ENCODE measurements at regions not wholly inside any gene's neighbourhood (a gene's known extent, or its start where the extent isn't known, plus 50 kb on each side); places are given as distances from the start of the nearest gene placed in this dataset.

DNA sequence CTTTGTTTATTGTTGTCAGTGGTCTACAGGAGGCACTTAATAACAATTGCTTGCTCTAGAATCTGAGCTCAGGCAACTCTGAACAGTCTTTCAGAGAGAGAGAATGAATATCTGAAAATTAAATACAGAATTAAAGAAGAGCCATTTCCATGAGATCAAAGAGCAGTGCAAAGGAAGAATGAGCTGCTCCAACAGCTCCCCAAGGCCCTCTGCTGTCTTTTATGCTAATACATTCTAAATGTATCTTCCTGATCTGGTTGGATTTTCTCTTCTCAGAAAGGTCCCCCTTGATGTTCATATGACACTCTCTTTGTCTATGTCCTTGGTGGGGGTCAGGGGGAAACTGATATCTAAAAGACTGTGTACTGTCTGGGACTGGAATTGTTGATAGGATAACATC lies 1029.6 kb downstream of the PCDH9 start:
- TF ChIP-seq, protein P1, sequence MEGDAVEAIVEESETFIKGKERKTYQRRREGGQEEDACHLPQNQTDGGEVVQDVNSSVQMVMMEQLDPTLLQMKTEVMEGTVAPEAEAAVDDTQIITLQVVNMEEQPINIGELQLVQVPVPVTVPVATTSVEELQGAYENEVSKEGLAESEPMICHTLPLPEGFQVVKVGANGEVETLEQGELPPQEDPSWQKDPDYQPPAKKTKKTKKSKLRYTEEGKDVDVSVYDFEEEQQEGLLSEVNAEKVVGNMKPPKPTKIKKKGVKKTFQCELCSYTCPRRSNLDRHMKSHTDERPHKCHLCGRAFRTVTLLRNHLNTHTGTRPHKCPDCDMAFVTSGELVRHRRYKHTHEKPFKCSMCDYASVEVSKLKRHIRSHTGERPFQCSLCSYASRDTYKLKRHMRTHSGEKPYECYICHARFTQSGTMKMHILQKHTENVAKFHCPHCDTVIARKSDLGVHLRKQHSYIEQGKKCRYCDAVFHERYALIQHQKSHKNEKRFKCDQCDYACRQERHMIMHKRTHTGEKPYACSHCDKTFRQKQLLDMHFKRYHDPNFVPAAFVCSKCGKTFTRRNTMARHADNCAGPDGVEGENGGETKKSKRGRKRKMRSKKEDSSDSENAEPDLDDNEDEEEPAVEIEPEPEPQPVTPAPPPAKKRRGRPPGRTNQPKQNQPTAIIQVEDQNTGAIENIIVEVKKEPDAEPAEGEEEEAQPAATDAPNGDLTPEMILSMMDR (IDR thresholded peaks at IDR 0.05; ENCODE audit: low read length) = no peak
- no peak for TF ChIP-seq EZH2 (optimal IDR thresholded peaks at IDR 0.05; ENCODE audit: low read depth, low read length)
- no peak for TF ChIP-seq EZH2phosphoT487 (IDR thresholded peaks at IDR 0.05; ENCODE audit: low read length)

Data from MM.1S (cell line).